Heart left ventricle (tissue), 16 donors: ENCODE measurements at regions not wholly inside any gene's neighbourhood (a gene's known extent, or its start where the extent isn't known, plus 50 kb on each side); places are given as distances from the start of the nearest gene placed in this dataset.
A peak's percentile ranks its signal among the peaks of the same experiment; 100 is the strongest.

Source experiments
- ATAC-seq, 4 donors: fragments of 200-7000 bp; cut with Tn5 transposase; one replicate each; pipeline ENCODE4 v1.9.1; 2020 to 2022; ENCODE audit warnings: moderate library complexity in 4 of 4, mild to moderate bottlenecking in 3 of 4, moderate number of reproducible peaks in 1 of 4
- DNase-seq, 5 donors: peaks; one replicate each; pipeline ENCODE4 v3.0.0-alpha.2; 2020
- H3K27ac ChIP-seq, 12 donors: fragments of 200-600 bp; sonication (generic) in 4 of 12; one replicate each; pipeline versions ENCODE4 v1.5.0 to v1.8.0; 2016 to 2022; ENCODE audit warnings: mild to moderate bottlenecking in 2 of 12
- H3K27me3 ChIP-seq, 9 donors: fragments of 200-600 bp; sonication (generic) in 2 of 9; one replicate each; pipeline versions ENCODE4 v1.5.1 to v1.8.0; 2016 to 2022; ENCODE audit warnings: mild to moderate bottlenecking in 3 of 9
- H3K36me3 ChIP-seq, 9 donors: fragments of 200-600 bp; sonication (generic) in 2 of 9; one replicate each; pipeline versions ENCODE4 v1.5.0 to v1.8.0; 2018 to 2022; ENCODE audit warnings: mild to moderate bottlenecking in 2 of 9
- H3K4me1 ChIP-seq, 12 donors: fragments of 200-600 bp; sonication (generic) in 4 of 12; one replicate each; pipeline versions ENCODE4 v1.5.0 to v1.8.0; 2016 to 2022; ENCODE audit warnings: mild to moderate bottlenecking in 3 of 12
- H3K4me3 ChIP-seq, 12 donors: fragments of 200-600 bp; sonication (generic) in 4 of 12; one replicate each; pipeline versions ENCODE4 v1.5.0 to v1.8.0; 2017 to 2022; ENCODE audit warnings: mild to moderate bottlenecking in 9 of 12, moderate library complexity in 4 of 12
- H3K9me3 ChIP-seq, 12 donors: fragments of 200-600 bp; sonication (generic) in 4 of 12; one replicate each; pipeline versions ENCODE4 v1.5.0 to v1.8.0; 2016 to 2022; ENCODE audit warnings: mild to moderate bottlenecking in 1 of 12
- POLR2A ChIP-seq, 2 donors: fragments of 450-650 bp; IDR thresholded peaks; one replicate each; pipeline ENCODE4 v1.6.1; 2017; ENCODE audit warnings: antibody characterized with exemption in 2 of 2, mild to moderate bottlenecking in 2 of 2, moderate library complexity in 2 of 2
- WGBS, 4 donors: extraction: QIAGEN DNeasy Blood & Tissue Kit in 2 of 4; methylation state at CpG; one replicate each; pipeline versions ENCODE4 v1.1.5 to v1.1.7; 2013 to 2018; 5-methylcytosine and 5-hydroxymethylcytosine counted together
- intact Hi-C, 10 donors: fragments of 100-400 bp; cut with DNase I; formaldehyde crosslinking; loops; one replicate each; pipeline versions ENCODE4 v1.11.1 to v1.14.2; 2022
- TF ChIP-seq, protein P1 (sequence below), 12 donors: fragments of 200-600 bp; sonication (generic) in 4 of 12; IDR thresholded peaks; one replicate each; pipeline versions ENCODE4 v1.5.0 to v1.8.0; 2018 to 2022; ENCODE audit warnings: antibody characterized with exemption in 12 of 12, mild to moderate bottlenecking in 5 of 12
- donor health status: ischemic (EF 13 %, LVEDD 7.1; RV severe dilation, severe dysfunction).
- donor health status: healthy with polysubstance abuse.
- donor health status: DM: no; HTN: yes; CAD: no.
- donor health status: DM: no; HTN: no; CAD: no.
- donor health status: ischemic (EF 25% LVEDD 6.9; RV normal size, moderate dysfunction).
- donor health status: ischemic (EF 25% LVEDD 5.7; RV mildly dilated, moderate dysfunction).
- donor health status: healthy.
- donor health status: DM: yes; HTN: yes; CAD: no.
- donor health status: ischemic (EF 35%, LVEDD 5.7; RV mildly dilated, moderate dysfunction).
- donor health status: nonischemic (EF 11% LVEDD 7.7; RV severe dilation, severe dysfunction).
- donor health status: DM: yes; HTN: yes; CAD: no.
- donor health status: PGD.
- donor health status: ischemic (EF 29% LVEDD 5.4; RV normal size, mild dysfunction).
- donor health status: nonischemic (EF 23%, LVEDD 6.1; RV moderate dilation, normal function).

DNA sequence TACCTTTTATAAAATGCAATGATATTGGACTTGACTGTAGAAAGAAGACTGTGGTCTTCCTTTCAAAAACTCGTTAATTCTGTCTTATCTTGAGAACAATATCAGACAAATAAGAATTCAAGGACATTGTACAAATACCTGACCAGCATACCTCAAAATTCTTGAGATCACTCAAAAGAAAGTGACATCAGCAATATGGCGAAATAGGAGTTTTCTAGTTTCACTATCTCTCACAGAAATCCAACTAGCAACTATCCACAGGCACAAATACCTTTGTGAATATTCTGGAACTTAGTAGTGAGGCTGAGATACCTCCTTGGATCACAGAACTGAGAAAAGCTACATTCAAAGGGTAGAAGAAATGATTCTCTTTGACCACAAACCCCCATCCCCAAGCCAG, 419.7 kb downstream of the ZNF385D start:
- intact Hi-C loops: no loop called here
- Histone ChIP-seq H3K4me3 (no peak overlapping the region), H3K27me3 (no peaks in the 10 kb centered on the region), H3K4me1 (peaks cover 0 to 23% (median 0%) of the 10 kb centered on the region in 12 donors), H3K36me3 (no peaks in the 10 kb centered on the region), H3K9me3 (no peaks in the 10 kb centered on the region), H3K27ac (no peak overlapping the region)
- ATAC-seq (no peak), DNase-seq (no peak)
- 42 to 66% (median 56%) methylated on average over 2 of the region's 2 CpGs for WGBS, 4 donors
- TF ChIP-seq POLR2A (IDR thresholded peaks at IDR 0.05): no peak
- TF ChIP-seq, protein P1, sequence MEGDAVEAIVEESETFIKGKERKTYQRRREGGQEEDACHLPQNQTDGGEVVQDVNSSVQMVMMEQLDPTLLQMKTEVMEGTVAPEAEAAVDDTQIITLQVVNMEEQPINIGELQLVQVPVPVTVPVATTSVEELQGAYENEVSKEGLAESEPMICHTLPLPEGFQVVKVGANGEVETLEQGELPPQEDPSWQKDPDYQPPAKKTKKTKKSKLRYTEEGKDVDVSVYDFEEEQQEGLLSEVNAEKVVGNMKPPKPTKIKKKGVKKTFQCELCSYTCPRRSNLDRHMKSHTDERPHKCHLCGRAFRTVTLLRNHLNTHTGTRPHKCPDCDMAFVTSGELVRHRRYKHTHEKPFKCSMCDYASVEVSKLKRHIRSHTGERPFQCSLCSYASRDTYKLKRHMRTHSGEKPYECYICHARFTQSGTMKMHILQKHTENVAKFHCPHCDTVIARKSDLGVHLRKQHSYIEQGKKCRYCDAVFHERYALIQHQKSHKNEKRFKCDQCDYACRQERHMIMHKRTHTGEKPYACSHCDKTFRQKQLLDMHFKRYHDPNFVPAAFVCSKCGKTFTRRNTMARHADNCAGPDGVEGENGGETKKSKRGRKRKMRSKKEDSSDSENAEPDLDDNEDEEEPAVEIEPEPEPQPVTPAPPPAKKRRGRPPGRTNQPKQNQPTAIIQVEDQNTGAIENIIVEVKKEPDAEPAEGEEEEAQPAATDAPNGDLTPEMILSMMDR (IDR thresholded peaks at IDR 0.05): no peak

DNA sequence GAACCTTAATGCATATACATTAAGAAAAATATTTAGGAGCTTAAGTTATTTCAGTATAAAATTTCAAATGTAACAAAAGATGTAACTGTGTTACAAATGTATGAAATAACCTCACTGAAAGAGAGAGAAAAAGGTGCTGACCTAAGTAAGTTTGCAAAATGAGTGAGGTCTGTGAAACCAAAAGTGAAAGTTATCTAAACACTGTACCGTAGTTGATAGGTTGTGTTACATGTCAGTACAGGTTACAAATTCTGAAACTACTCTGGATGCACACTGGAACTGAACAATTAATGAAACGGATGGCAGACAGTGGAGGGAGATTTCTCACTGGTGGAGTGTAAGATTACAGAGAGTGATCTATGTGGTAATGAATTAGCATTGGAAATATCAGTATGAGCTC, 420.7 kb downstream of the ZNF385D start:
- Histone ChIP-seq H3K4me1 (peaks cover 0 to 23% (median 0%) of the 10 kb centered on the region in 12 donors), H3K36me3 (no peaks in the 10 kb centered on the region), H3K27ac (no peak overlapping the region), H3K9me3 (no peaks in the 10 kb centered on the region), H3K4me3 (peak overlapping the region in 9 of 12 donors; percentile 14 to 42 (median 27)), H3K27me3 (no peaks in the 10 kb centered on the region)
- intact Hi-C loops: no loop called here
- WGBS, 4 donors: 33 to 37% (median 37%) methylated on average over 2 of the region's 2 CpGs
- TF ChIP-seq, protein P1 (IDR thresholded peaks at IDR 0.05): no peak
- no peak for TF ChIP-seq POLR2A (IDR thresholded peaks at IDR 0.05)
- no peak for ATAC-seq
- no peak for DNase-seq

GRCh38 chr3:21328711-21329390, 422.2 kb downstream of the ZNF385D start:
- Histone ChIP-seq H3K27ac (no peak overlapping the region), H3K9me3 (no peaks in the 10 kb centered on the region), H3K36me3 (no peaks in the 10 kb centered on the region), H3K27me3 (no peaks in the 10 kb centered on the region), H3K4me1 (peaks cover 0 to 23% (median 0%) of the 10 kb centered on the region in 12 donors), H3K4me3 (no peak overlapping the region)
- TF ChIP-seq, protein P1 (IDR thresholded peaks at IDR 0.05): no peak
- no peak for TF ChIP-seq POLR2A (IDR thresholded peaks at IDR 0.05)
- intact Hi-C loops: no loop called here
- no peak for ATAC-seq
- DNase-seq: no peak
- 78 to 88% (median 85%) methylated on average over 11 of the region's 11 CpGs for WGBS, 4 donors

- TF ChIP-seq, protein P1 (IDR thresholded peaks at IDR 0.05): no peak
- no peak for TF ChIP-seq POLR2A (IDR thresholded peaks at IDR 0.05)
- intact Hi-C loops: no loop called here
- no peaks in the 10 kb centered on the region for H3K27me3 ChIP-seq
- H3K4me1 ChIP-seq: peaks cover 0 to 23% (median 0%) of the 10 kb centered on the region in 12 donors
- H3K4me3 ChIP-seq: no peak overlapping the region
- ATAC-seq (no peak), DNase-seq (no peak)
- no peak overlapping the region for H3K27ac ChIP-seq
- no peaks in the 10 kb centered on the region for H3K9me3 ChIP-seq
- 63 to 68% (median 66%) methylated on average over 3 of the region's 3 CpGs for WGBS, 4 donors
- no peaks in the 10 kb centered on the region for H3K36me3 ChIP-seq
These were observed 424.1 kb downstream of the ZNF385D start for GRCh38 chr3:21326704-21327475.
